CD4-positive, alpha-beta T cell treated with Interleukin-4 for 4 hours (primary cell): ENCODE measurements at regions not wholly inside any gene's neighbourhood (a gene's known extent, or its start where the extent isn't known, plus 50 kb on each side); places are given as distances from the start of the nearest gene placed in this dataset.
"Not testable (repeated sequence)": the region's sequence is repeated elsewhere in the genome, so short reads cannot be mapped to it uniquely, and the experiment has no call there.

Source experiments
- DNase-seq: peaks from one replicate; pipeline ENCODE4 v3.0.0-alpha.2; 2020

DNA sequence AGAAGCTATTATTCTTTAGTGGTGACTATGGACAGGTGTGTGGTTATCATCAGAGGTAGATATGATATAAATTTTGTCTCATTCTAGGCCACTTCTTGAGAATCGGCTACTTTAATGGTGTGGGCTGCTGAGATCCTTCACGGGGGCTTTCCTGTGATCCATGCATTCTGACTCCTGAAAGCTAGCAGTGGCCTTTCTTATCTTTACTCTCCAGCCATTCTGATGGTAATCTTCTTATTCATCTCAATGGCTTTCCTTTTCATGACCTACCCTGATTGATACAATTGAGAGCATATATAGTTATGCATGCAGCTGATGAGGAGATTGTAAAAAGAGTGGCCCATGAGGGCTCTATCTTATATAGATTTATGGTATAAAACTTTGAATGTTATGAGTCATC is 78.3 kb upstream of the ZPLD1 start:
- DNase-seq, result no peak

DNA sequence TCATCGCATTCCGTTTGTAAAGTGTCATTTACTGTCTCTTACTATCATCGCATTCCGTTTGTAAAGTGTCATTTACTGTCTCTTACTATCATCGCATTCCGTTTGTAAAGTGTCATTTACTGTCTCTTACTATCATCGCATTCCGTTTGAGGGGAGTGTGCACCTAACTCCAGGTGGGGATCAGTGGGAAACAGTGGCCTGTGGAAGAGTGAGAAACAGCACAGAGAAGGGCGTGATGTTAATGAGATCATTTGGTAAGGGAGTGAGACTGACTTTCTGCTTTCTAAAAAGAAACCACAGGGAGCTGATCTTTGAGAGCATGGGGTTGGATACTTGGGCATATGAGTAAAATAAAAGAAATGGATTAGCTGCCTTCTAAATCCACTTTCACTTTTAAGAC is 77.5 kb upstream of the ZPLD1 start:
- not testable (repeated sequence) for DNase-seq

DNA sequence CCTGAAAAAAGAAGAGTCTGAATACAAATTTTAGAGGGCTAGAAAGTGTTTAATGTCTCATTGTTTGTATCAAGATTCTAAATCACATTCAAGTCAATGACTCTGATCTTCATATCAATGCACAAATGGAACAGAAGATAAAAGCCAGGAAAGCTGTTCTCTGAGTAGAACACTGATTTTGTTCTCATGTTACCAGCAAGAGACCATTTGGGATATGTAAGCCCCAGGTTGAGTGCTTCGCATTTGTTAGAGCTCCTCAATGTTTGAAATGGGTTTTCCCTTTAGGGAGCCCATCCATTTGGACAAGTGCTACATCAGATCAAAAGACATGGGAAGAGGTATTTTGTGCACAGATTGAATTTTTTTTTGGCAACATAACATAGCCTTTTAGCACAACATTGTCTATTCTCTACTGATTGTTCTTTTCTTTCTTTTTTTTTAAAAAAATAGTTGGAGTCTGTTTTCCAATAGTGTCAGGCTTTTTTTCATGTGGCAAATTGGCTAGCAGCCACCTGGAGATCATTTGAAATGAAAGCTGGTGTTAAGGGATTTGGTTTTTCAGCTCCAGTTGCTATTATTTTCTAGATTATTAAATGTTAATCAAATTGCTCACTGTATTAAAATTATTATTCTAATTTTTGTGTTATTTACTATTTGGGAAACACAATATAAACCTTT is 74.5 kb upstream of the ZPLD1 start:
- DNase-seq, result no peak

DNA sequence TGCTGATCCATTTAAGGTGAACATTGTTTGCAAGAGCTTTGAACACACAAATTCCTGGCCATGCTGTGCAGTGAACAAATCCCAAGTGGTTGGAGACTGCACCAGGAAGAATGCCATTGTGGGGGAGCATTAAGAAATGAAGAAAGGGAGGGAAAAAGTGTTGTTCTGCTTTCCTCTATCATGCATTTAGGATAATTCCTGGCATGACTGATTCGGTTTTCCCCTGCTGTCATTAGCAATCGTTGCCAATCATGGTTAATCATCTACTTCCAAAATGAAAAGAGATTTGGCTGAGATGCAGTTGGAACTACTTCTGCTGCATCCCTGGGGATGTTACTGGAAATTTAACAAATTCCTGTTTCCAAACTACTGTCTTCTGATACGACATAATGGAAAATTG is 73.7 kb upstream of the ZPLD1 start:
- DNase-seq, result no peak

DNA sequence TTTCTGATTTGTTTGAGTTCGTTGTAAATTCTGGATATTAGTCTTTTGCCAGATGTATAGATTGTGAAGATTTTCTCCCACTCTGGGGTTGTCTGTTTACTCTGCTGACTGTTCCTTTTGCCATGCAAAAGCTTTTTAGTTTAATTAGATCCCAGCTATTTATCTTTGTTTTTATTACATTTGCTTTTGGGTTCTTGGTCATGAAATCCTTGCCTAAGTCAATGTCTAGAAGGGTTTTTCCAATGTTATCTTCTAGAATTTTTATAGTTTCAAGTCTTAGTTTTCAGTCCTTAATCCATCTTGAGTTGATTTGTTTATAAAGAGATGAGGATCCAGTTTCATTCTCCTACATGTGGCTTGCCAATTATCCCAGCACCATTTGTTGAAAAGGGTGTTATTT is 68.7 kb upstream of the ZPLD1 start:
- not testable (repeated sequence) for DNase-seq

DNA sequence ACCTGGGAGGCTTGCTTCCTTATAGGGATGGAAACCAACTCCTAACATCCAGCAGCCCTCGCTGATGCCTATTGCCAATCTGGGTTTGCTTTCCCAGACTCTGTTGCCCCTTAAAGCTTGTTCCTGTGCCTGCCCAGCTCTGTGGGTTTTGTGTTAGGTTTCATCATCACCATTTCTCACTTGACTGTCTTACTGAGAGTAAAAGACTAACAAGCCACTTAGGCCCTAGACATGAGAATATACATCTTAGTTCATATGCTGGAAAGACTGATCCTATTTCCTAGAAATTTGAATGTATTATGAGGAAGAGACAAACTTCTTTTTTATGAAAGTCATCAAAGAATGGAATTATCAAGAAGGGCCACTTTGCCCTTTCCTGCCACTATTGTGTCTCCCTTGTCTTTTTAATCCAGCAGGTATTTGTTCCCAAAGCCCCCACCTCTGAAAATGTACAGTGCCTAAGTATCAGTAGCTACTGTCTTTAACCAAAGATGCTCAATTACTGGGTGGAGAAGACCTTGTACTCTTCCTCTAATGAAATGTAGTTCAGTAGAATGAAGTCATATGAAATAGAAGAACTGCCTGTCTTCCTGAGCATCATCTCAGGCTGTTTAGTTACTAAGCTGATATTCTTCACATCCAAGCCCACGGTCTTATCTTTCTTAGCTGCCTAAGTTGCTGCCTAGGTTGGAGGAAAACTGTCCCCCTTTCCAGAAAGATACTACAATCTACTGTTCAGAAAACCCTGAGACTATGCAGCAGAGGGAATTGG is 59.8 kb upstream of the ZPLD1 start:
- DNase-seq, result no peak

DNA sequence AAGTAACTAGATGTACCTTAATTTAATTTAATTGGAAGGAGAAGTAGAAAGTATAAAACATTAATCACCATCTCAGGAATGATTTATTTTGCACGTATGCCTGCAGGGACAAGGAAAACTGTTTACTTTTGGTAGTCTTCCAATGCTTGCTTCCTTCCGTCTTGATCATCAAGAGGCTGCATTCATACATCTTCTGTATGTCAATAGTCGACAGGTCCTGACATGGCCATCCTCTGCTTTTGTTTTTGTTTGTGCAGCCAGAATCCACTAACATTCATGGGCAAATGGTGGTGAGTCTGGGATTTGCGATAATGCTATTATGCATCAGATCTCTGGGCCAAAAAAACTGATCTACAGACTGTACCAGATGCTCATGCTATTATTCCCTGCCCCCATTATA is 56.6 kb upstream of the ZPLD1 start:
- no peak for DNase-seq

DNA sequence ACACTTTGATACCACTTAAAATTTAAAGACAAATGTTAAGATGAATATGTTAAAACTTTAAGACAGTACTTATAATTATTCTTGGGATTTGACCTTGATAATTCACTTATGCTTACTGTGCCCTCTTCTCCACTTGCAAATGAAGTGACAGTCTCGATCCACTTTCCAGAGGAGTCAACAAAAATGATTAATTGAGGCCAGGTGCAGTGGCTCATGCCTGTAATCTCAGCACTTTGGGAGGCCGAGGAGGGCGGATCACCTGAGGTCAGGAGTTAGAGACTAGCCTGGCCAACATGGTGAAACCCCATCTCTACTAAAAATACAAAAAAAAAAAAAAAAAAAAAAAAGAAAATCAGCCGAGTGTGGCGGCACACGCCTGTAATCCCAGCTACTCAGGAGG is 52.6 kb upstream of the ZPLD1 start:
- not testable (repeated sequence) for DNase-seq
